HepG2 (cell line): ENCODE measurements at regions not wholly inside any gene's neighbourhood (a gene's known extent, or its start where the extent isn't known, plus 50 kb on each side); places are given as distances from the start of the nearest gene placed in this dataset.

ENCODE experiments used
- ATAC-seq: fragments of 200-7000 bp; cut with Tn5 transposase; 3 replicates; pipeline ENCODE4 v1.9.1; 2020; ENCODE audit warnings: mild to moderate bottlenecking, moderate library complexity
- BruUV-seq: library from RNA; stranded (reverse); fragments of 400-500 nt; replicated peaks from 2 replicates; lab custom pipeline; 2021; lab: Mats Ljungman, UMichigan
- CTCF ChIA-PET: fragments of 300-600 bp; formaldehyde crosslinking; extraction: SDS; loops from one replicate; lab custom pipeline; 2021; ENCODE audit warnings: low total read pairs, inconsistent platforms, low intra/inter-chr PET ratio; lab: Yijun Ruan, JAX
- POLR2A ChIA-PET: fragments of 350-600 bp; sonication (Branson Sonifier 250); formaldehyde crosslinking; loops from one replicate; lab custom pipeline; 2020; ENCODE audit warnings: antibody characterized with exemption, inconsistent platforms; lab: Yijun Ruan, JAX
- DNase-seq: peaks from one replicate; pipeline ENCODE4 v3.0.0-alpha.2; 2015; ENCODE audit warnings: low spot score
- FAIRE-seq: peaks from 3 replicates; lab custom pipeline; 2011; peaks lifted over from hg19 to GRCh38; lab: Jason Lieb, UNC
- H2AFZ ChIP-seq: one replicate; pipeline ENCODE4 v1.6.1; 2011; ENCODE audit warnings: low read length, inconsistent platforms
- H3K27ac ChIP-seq: fragments of 300-600 bp; 3 replicates; pipeline ENCODE4 v1.8.0; 2011; ENCODE audit warnings: mixed run types, mild to moderate bottlenecking, mixed read lengths, low read length, inconsistent platforms; ENCODE audit not compliant: insufficient read depth; ENCODE audit errors: extremely low read length
- H3K27me3 ChIP-seq, 2 experiments: fragments of 200-600 bp in 1 of 2; 2 replicates in 1 of 2; 3 replicates in 1 of 2; pipeline versions ENCODE4 v1.6.0 to v1.8.0; 2011; ENCODE audit warnings: low read length in 2 of 2, mild to moderate bottlenecking in 2 of 2, moderate library complexity in 2 of 2, inconsistent platforms in 1 of 2; ENCODE audit not compliant: insufficient read depth in 2 of 2, control insufficient read depth in 1 of 2
- H3K36me3 ChIP-seq, 2 experiments: fragments of 200-600 bp in 1 of 2; replicated peaks in 1 of 2; 2 replicates in 1 of 2; 3 replicates in 1 of 2; pipeline versions ENCODE4 v1.5.1 to v1.8.0; 2011; ENCODE audit warnings: low read length in 2 of 2, inconsistent platforms in 1 of 2; ENCODE audit not compliant: insufficient read depth in 2 of 2, control insufficient read depth in 1 of 2
- H3K4me1 ChIP-seq: 2 replicates; pipeline ENCODE4 v1.5.1; 2012; ENCODE audit warnings: low read length, inconsistent platforms; ENCODE audit not compliant: insufficient read depth
- H3K4me2 ChIP-seq: 2 replicates; pipeline ENCODE4 v1.6.0; 2011; ENCODE audit warnings: low read depth, low read length, inconsistent platforms
- H3K4me3 ChIP-seq, 3 experiments: fragments of 200-600 bp in 1 of 3; sonication (generic), shearing (Covaris generic) in 1 of 3; replicated peaks in 1 of 3; 2 replicates each; pipeline ENCODE4 v1.5.1; 2011 to 2016; ENCODE audit warnings: low read length in 3 of 3, inconsistent platforms in 2 of 3, low read depth in 2 of 3, mild to moderate bottlenecking in 2 of 3, control low read depth in 1 of 3, mixed read lengths in 1 of 3; ENCODE audit not compliant: insufficient read depth in 1 of 3
- H3K79me2 ChIP-seq: one replicate; pipeline ENCODE4 v1.6.1; 2011; ENCODE audit warnings: low read length, inconsistent platforms; ENCODE audit not compliant: insufficient read depth
- H3K9ac ChIP-seq: 2 replicates; pipeline ENCODE4 v1.6.0; 2011; ENCODE audit warnings: mild to moderate bottlenecking, low read depth, low read length, inconsistent platforms; ENCODE audit not compliant: insufficient read depth
- H3K9me3 ChIP-seq: 2 replicates; pipeline ENCODE4 v1.5.1; 2012; ENCODE audit warnings: mild to moderate bottlenecking, low read length
- H4K20me1 ChIP-seq: 2 replicates; pipeline ENCODE4 v1.6.0; 2011; ENCODE audit warnings: inconsistent platforms, mild to moderate bottlenecking, low read length, moderate library complexity; ENCODE audit not compliant: insufficient read depth
- AGO1 ChIP-seq: fragments of 200-400 bp; formaldehyde crosslinking; IDR thresholded peaks from 2 replicates; pipeline ENCODE4 v1.6.1; 2017; ENCODE audit warnings: mild to moderate bottlenecking, low read depth, low read length, moderate library complexity; ENCODE audit not compliant: poor library complexity, severe bottlenecking
- FOXA3 ChIP-seq: IDR thresholded peaks from 2 replicates; pipeline ENCODE4 v1.6.1; 2016; ENCODE audit warnings: missing genetic modification reagents, missing compliant biosample characterization
- GABPA ChIP-seq, 2 experiments: IDR thresholded peaks; 2 replicates each; pipeline ENCODE4 v1.6.1; 2011 to 2016; ENCODE audit warnings: low read depth in 2 of 2, low read length in 1 of 2, missing biosample characterization in 1 of 2, missing genetic modification characterization in 1 of 2
- REPIN1 ChIP-seq: sonication (generic); formaldehyde crosslinking; IDR thresholded peaks from 2 replicates; pipeline ENCODE4 v1.8.0; 2022; ENCODE audit warnings: missing genetic modification reagents, low read depth, mild to moderate bottlenecking, borderline replicate concordance
- RERE ChIP-seq: IDR thresholded peaks from 2 replicates; pipeline ENCODE4 v1.6.1; 2016; ENCODE audit warnings: low read depth, missing genetic modification reagents, missing compliant biosample characterization
- TARDBP ChIP-seq: sonication (generic); formaldehyde crosslinking; IDR thresholded peaks from 2 replicates; pipeline ENCODE4 v1.8.0; 2022; ENCODE audit warnings: mild to moderate bottlenecking, missing genetic modification reagents
- TOPORS ChIP-seq: sonication (generic); formaldehyde crosslinking; IDR thresholded peaks from 2 replicates; pipeline ENCODE4 v1.8.0; 2023; ENCODE audit warnings: mild to moderate bottlenecking, missing genetic modification reagents
- ZBTB42 ChIP-seq: sonication (generic); formaldehyde crosslinking; IDR thresholded peaks from 2 replicates; pipeline ENCODE4 v1.5.0; 2020; ENCODE audit warnings: mild to moderate bottlenecking, missing genetic modification reagents
- ZFP62 ChIP-seq: sonication (generic); formaldehyde crosslinking; IDR thresholded peaks from 2 replicates; pipeline ENCODE4 v1.4.0; 2020; ENCODE audit warnings: missing genetic modification reagents
- ZNF138 ChIP-seq: sonication (generic); formaldehyde crosslinking; IDR thresholded peaks from 2 replicates; pipeline ENCODE4 v1.5.0; 2020; ENCODE audit warnings: mild to moderate bottlenecking, low read depth, missing genetic modification reagents
- ZNF230 ChIP-seq: sonication (generic); formaldehyde crosslinking; IDR thresholded peaks from 2 replicates; pipeline ENCODE4 v1.4.0; 2020; ENCODE audit warnings: mild to moderate bottlenecking, missing genetic modification reagents
- ZNF335 ChIP-seq: sonication (generic); formaldehyde crosslinking; IDR thresholded peaks from 2 replicates; pipeline ENCODE4 v1.4.0; 2020; ENCODE audit warnings: missing genetic modification reagents
- ZNF589 ChIP-seq: sonication (generic); formaldehyde crosslinking; conservative IDR thresholded peaks from 2 replicates; pipeline ENCODE4 v1.8.0; 2022; ENCODE audit warnings: mild to moderate bottlenecking, moderate library complexity, missing genetic modification reagents
- ZNF703 ChIP-seq: sonication (generic); formaldehyde crosslinking; IDR thresholded peaks from 2 replicates; pipeline ENCODE4 v1.5.1; 2020; ENCODE audit warnings: missing genetic modification reagents, mild to moderate bottlenecking, moderate library complexity, borderline replicate concordance
- ZNF709 ChIP-seq: sonication (generic); formaldehyde crosslinking; IDR thresholded peaks from 2 replicates; pipeline ENCODE4 v1.5.0; 2020; ENCODE audit warnings: mild to moderate bottlenecking, missing genetic modification reagents
- ZNF788 ChIP-seq: sonication (generic); formaldehyde crosslinking; IDR thresholded peaks from 2 replicates; pipeline ENCODE4 v1.5.0; 2020; ENCODE audit warnings: mild to moderate bottlenecking, missing genetic modification reagents, borderline replicate concordance
- ZNF883 ChIP-seq: sonication (generic); formaldehyde crosslinking; IDR thresholded peaks from 2 replicates; pipeline ENCODE4 v1.5.1; 2020; ENCODE audit warnings: mild to moderate bottlenecking, missing genetic modification reagents; ENCODE audit errors: not compliant biosample characterization
- WGBS: methylation state at CpG from one replicate; pipeline ENCODE4 v1.1.6; 2017; ENCODE audit warnings: low lambda C conversion rate; 5-methylcytosine and 5-hydroxymethylcytosine counted together
- in situ Hi-C: cut with HindIII; loops from 2 replicates; pipeline ENCODE4 v1.10.0; 2017; ENCODE audit warnings: low pct_unique_long_range_greater_than_20kb; ENCODE audit not compliant: extremely low pct_ligation_motif_present
- intact Hi-C: fragments of 100-400 bp; cut with micrococcal nuclease; formaldehyde crosslinking; loops from one replicate; pipeline ENCODE4 v1.10.0; 2022; ENCODE audit not compliant: unreplicated experiment

- 2% methylated on average over 7 of the region's 8 CpGs for WGBS
- FAIRE-seq (peak; percentile 93), ATAC-seq (peak; percentile 66; the same call in 2 of the 3 replicates), DNase-seq (peak; percentile 78)
- Histone ChIP-seq H3K9me3 (no peaks in the 10 kb centered on the region), H4K20me1 (no peaks in the 10 kb centered on the region), H3K4me2 (peak overlapping the region; percentile 54), H3K27me3 (peaks cover 0 to 3% of the 10 kb centered on the region in 2 experiments; a peak in 2 of 5 replicates), H3K27ac (no peak overlapping the region), H2AFZ (no peak overlapping the region), H3K79me2 (no peaks in the 10 kb centered on the region), H3K9ac (no peak overlapping the region), H3K4me1 (peaks cover 27% of the 10 kb centered on the region), H3K4me3 (no peak overlapping the region), H3K36me3 (no peaks in the 10 kb centered on the region)
- POLR2A ChIA-PET: interaction anchor here (0.9 to 3.4 kb wide), 7 partner anchors 54 to 107 kb away, joined by 3 to 29 read pairs (median 5); partner anchors contain the start of gene FTH1
- in situ Hi-C loops (loop anchor here (5.0 kb wide), 2 partner anchors 107 to 157 kb away; no protein-coding TSS in a partner anchor), intact Hi-C loops (loop anchor here (2.0 to 10.0 kb wide), 4 partner anchors 50 to 156 kb away; no protein-coding TSS in a partner anchor)
- no TSS peak for BruUV-seq
- CTCF ChIA-PET: interaction anchor here (0.8 to 1.8 kb wide), 3 partner anchors 107 to 157 kb away, joined by 5 to 12 read pairs (median 6); no protein-coding TSS in a partner anchor
- TF ChIP-seq ZFP62 (CRISPR knock-in tag) (no peak), REPIN1 (CRISPR knock-in tag) (peak; percentile 60; the same call in 1 of the 2 replicates), ZNF335 (CRISPR knock-in tag) (0 out of 2 replicates have a peak, but pooled peaks have one; percentile 21), ZNF788 (no peak), ZNF883 (CRISPR knock-in tag) (no peak), ZNF709 (CRISPR knock-in tag) (no peak), ZNF138 (no peak), ZNF230 (peak; percentile 97), RERE (CRISPR knock-in tag) (no peak), FOXA3 (CRISPR knock-in tag) (peak; percentile 16; the same call in 1 of the 2 replicates), GABPA (IDR thresholded peaks at IDR 0.05; ENCODE audit: low read depth, low read length) (no peak), GABPA (CRISPR knock-in tag; IDR thresholded peaks at IDR 0.05; ENCODE audit: low read depth) (no peak), ZNF589 (CRISPR knock-in tag) (no peak), ZNF703 (CRISPR knock-in tag) (no peak), ZBTB42 (no peak), TOPORS (CRISPR knock-in tag) (no peak), AGO1 (no peak), TARDBP (CRISPR knock-in tag) (0 out of 2 replicates have a peak, but pooled peaks have one; percentile 26)
Observed at GRCh38 chr11:62054484-62055121, 69.2 kb upstream of the INCENP start.
